Neural cell (in vitro differentiated cells): ENCODE measurements at regions not wholly inside any gene's neighbourhood (a gene's known extent, or its start where the extent isn't known, plus 50 kb on each side); places are given as distances from the start of the nearest gene placed in this dataset.

Experiments
- H2AFZ ChIP-seq: fragments of 200-600, 300-800 bp; sonication (generic), shearing (Covaris generic); 2 replicates; pipeline ENCODE4 v1.6.0; 2014; ENCODE audit warnings: low read depth, mild to moderate bottlenecking, antibody characterized with exemption, low read length, moderate library complexity
- H3F3A ChIP-seq: fragments of 200-600 bp; shearing (Covaris generic); 2 replicates; pipeline ENCODE4 v1.6.1; 2016; ENCODE audit warnings: mild to moderate bottlenecking, moderate library complexity, mixed read lengths, antibody characterized with exemption, low read length; ENCODE audit not compliant: insufficient read depth, poor library complexity, severe bottlenecking
- H3K27ac ChIP-seq: fragments of 200-600, 300-800 bp; sonication (generic), shearing (Covaris generic); 2 replicates; pipeline ENCODE4 v1.5.1; 2014; ENCODE audit warnings: mild to moderate bottlenecking, low read length, moderate library complexity
- H3K27me3 ChIP-seq: fragments of 300-800, 200-600 bp; sonication (generic), shearing (Covaris generic); 2 replicates; pipeline ENCODE4 v1.6.0; 2014; ENCODE audit warnings: mild to moderate bottlenecking, low read depth, low read length, moderate library complexity; ENCODE audit not compliant: insufficient read depth
- H3K36me3 ChIP-seq: fragments of 300-800, 200-600 bp; sonication (generic), shearing (Covaris generic); 2 replicates; pipeline ENCODE4 v1.5.1; 2014; ENCODE audit warnings: mild to moderate bottlenecking, antibody characterized with exemption, low read length, moderate library complexity; ENCODE audit not compliant: insufficient read depth
- H3K4me2 ChIP-seq: fragments of 300-800, 200-600 bp; sonication (generic), shearing (Covaris generic); 2 replicates; pipeline ENCODE4 v1.6.0; 2014; ENCODE audit warnings: mild to moderate bottlenecking, low read length
- H3K4me3 ChIP-seq: fragments of 300-800, 200-600 bp; sonication (generic), shearing (Covaris generic); 2 replicates; pipeline ENCODE4 v1.5.1; 2014; ENCODE audit warnings: mild to moderate bottlenecking, low read length, moderate library complexity
- H3K79me2 ChIP-seq: fragments of 200-600 bp; shearing (Covaris generic); replicated peaks from 2 replicates; pipeline ENCODE4 v1.6.0; 2014; ENCODE audit warnings: mild to moderate bottlenecking, low read length, moderate library complexity; ENCODE audit not compliant: insufficient read depth
- H3K9ac ChIP-seq: fragments of 300-800, 200-600 bp; sonication (generic), shearing (Covaris generic); 2 replicates; pipeline ENCODE4 v1.6.1; 2016; ENCODE audit warnings: mild to moderate bottlenecking, low read length, mixed read lengths
- H3K9me2 ChIP-seq: fragments of 200-600 bp; shearing (Covaris generic); 2 replicates; pipeline ENCODE4 v1.6.1; 2016; ENCODE audit warnings: mild to moderate bottlenecking, low read length, mixed read lengths; ENCODE audit not compliant: insufficient read depth
- H3K9me3 ChIP-seq: fragments of 200-600, 300-800 bp; sonication (generic), shearing (Covaris generic); 2 replicates; pipeline ENCODE4 v1.6.1; 2016; ENCODE audit warnings: mild to moderate bottlenecking, mixed run types, low read length, moderate library complexity, mixed read lengths
- H4K20me1 ChIP-seq: fragments of 200-600 bp; shearing (Covaris generic); 2 replicates; pipeline ENCODE4 v1.6.1; 2016; ENCODE audit warnings: mild to moderate bottlenecking, mixed run types; ENCODE audit not compliant: insufficient read depth
- CTCF ChIP-seq: fragments of 450-650 bp; IDR thresholded peaks from 2 replicates; pipeline ENCODE4 v1.5.1; 2014; ENCODE audit warnings: antibody characterized with exemption, mild to moderate bottlenecking, moderate library complexity; ENCODE audit not compliant: poor library complexity, severe bottlenecking
- EP300 ChIP-seq: fragments of 450-650 bp; conservative IDR thresholded peaks from 2 replicates; pipeline ENCODE4 v1.6.1; 2014; ENCODE audit warnings: antibody characterized with exemption, mild to moderate bottlenecking, moderate library complexity; ENCODE audit not compliant: poor library complexity, severe bottlenecking
- EZH2 ChIP-seq: fragments of 200-600, 300-800 bp; shearing (Covaris generic), sonication (generic); IDR thresholded peaks from 2 replicates; pipeline ENCODE4 v1.6.1; 2014; ENCODE audit warnings: antibody characterized with exemption, low read length, borderline replicate concordance, mild to moderate bottlenecking; ENCODE audit not compliant: insufficient read depth, poor library complexity, severe bottlenecking
- MXI1 ChIP-seq: fragments of 450-650 bp; conservative IDR thresholded peaks from 2 replicates; pipeline ENCODE4 v1.6.1; 2014; ENCODE audit warnings: antibody characterized with exemption, mild to moderate bottlenecking; ENCODE audit not compliant: poor library complexity, severe bottlenecking
- POLR2AphosphoS5 ChIP-seq: IDR thresholded peaks from 2 replicates; pipeline ENCODE4 v1.6.1; 2012
- RAD21 ChIP-seq: fragments of 450-650 bp; conservative IDR thresholded peaks from 2 replicates; pipeline ENCODE4 v1.6.1; 2014; ENCODE audit warnings: antibody characterized with exemption, mild to moderate bottlenecking, moderate library complexity
- REST ChIP-seq: IDR thresholded peaks from 2 replicates; pipeline ENCODE4 v1.6.1; 2012; ENCODE audit warnings: borderline replicate concordance
- SMC3 ChIP-seq: fragments of 450-650 bp; conservative IDR thresholded peaks from 2 replicates; pipeline ENCODE4 v1.6.1; 2014; ENCODE audit warnings: antibody characterized with exemption, mild to moderate bottlenecking, moderate library complexity; ENCODE audit not compliant: poor library complexity
- TAF1 ChIP-seq: IDR thresholded peaks from 2 replicates; pipeline ENCODE4 v1.6.1; 2012; ENCODE audit warnings: low read depth

- Histone ChIP-seq H3K9me3 (peaks cover 5% of the 10 kb centered on the region), H3F3A (no peaks in the 10 kb centered on the region), H3K4me3 (no peak overlapping the region), H3K4me2 (no peak overlapping the region), H3K9ac (no peak overlapping the region), H3K27ac (no peak overlapping the region), H3K9me2 (no peaks in the 10 kb centered on the region), H2AFZ (no peak overlapping the region), H3K27me3 (peaks cover 18% of the 10 kb centered on the region), H3K36me3 (no peaks in the 10 kb centered on the region), H4K20me1 (no peaks in the 10 kb centered on the region), H3K79me2 (no peaks in the 10 kb centered on the region)
- no peak for TF ChIP-seq EP300
- no peak for TF ChIP-seq TAF1
- TF ChIP-seq CTCF = no peak
- TF ChIP-seq REST = no peak
- TF ChIP-seq POLR2AphosphoS5 = no peak
- no peak for TF ChIP-seq SMC3
- no peak for TF ChIP-seq MXI1
- no peak for TF ChIP-seq RAD21
Measured at GRCh38 chr3:184497804-184498203, 63.8 kb upstream of the EPHB3 start.

GRCh38 chr3:184498986-184499606 lies 62.5 kb upstream of the EPHB3 start:
- Histone ChIP-seq H3K79me2 (no peaks in the 10 kb centered on the region), H3K4me3 (no peak overlapping the region), H3K36me3 (no peaks in the 10 kb centered on the region), H3K9ac (no peak overlapping the region), H3F3A (no peaks in the 10 kb centered on the region), H3K27ac (no peak overlapping the region), H3K9me3 (no peaks in the 10 kb centered on the region), H3K27me3 (peaks cover 5% of the 10 kb centered on the region), H3K4me2 (no peak overlapping the region), H2AFZ (no peak overlapping the region), H4K20me1 (no peaks in the 10 kb centered on the region), H3K9me2 (no peaks in the 10 kb centered on the region)
- TF ChIP-seq MXI1 (no peak), POLR2AphosphoS5 (no peak), EP300 (no peak), SMC3 (no peak), RAD21 (no peak), CTCF (no peak), EZH2 (no peak), REST (no peak), TAF1 (no peak)
